ENCODE measurements at regions not wholly inside any gene's neighbourhood (a gene's known extent, or its start where the extent isn't known, plus 50 kb on each side); places are given as distances from the start of the nearest gene placed in this dataset.

- TF ChIP-seq, protein P1, sequence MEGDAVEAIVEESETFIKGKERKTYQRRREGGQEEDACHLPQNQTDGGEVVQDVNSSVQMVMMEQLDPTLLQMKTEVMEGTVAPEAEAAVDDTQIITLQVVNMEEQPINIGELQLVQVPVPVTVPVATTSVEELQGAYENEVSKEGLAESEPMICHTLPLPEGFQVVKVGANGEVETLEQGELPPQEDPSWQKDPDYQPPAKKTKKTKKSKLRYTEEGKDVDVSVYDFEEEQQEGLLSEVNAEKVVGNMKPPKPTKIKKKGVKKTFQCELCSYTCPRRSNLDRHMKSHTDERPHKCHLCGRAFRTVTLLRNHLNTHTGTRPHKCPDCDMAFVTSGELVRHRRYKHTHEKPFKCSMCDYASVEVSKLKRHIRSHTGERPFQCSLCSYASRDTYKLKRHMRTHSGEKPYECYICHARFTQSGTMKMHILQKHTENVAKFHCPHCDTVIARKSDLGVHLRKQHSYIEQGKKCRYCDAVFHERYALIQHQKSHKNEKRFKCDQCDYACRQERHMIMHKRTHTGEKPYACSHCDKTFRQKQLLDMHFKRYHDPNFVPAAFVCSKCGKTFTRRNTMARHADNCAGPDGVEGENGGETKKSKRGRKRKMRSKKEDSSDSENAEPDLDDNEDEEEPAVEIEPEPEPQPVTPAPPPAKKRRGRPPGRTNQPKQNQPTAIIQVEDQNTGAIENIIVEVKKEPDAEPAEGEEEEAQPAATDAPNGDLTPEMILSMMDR (IDR thresholded peaks at IDR 0.05), result no peak
- TF ChIP-seq POLR2A (IDR thresholded peaks at IDR 0.05), result no peak
Observed at GRCh38 chr14:66078006-66078405, 408.2 kb upstream of the CCDC196 start.
